Muscle of back (tissue), 3 donors: ENCODE measurements at regions not wholly inside any gene's neighbourhood (a gene's known extent, or its start where the extent isn't known, plus 50 kb on each side); places are given as distances from the start of the nearest gene placed in this dataset.
A peak's percentile ranks its signal among the peaks of the same experiment; 100 is the strongest.
"Not testable (repeated sequence)": the region's sequence is repeated elsewhere in the genome, so short reads cannot be mapped to it uniquely, and the experiment has no call there.

ENCODE experiments used
- DNase-seq, 3 donors: peaks; one replicate each; pipeline versions ENCODE4 v3.0.0 to v3.0.0-alpha.2; 2013

- DNase-seq = no peak
Measured at GRCh38 chrX:81857192-81857591, 655.3 kb downstream of the SH3BGRL start.

- DNase-seq = no peak
Measured at GRCh38 chrX:81866873-81867272, 665.0 kb downstream of the SH3BGRL start.

DNA sequence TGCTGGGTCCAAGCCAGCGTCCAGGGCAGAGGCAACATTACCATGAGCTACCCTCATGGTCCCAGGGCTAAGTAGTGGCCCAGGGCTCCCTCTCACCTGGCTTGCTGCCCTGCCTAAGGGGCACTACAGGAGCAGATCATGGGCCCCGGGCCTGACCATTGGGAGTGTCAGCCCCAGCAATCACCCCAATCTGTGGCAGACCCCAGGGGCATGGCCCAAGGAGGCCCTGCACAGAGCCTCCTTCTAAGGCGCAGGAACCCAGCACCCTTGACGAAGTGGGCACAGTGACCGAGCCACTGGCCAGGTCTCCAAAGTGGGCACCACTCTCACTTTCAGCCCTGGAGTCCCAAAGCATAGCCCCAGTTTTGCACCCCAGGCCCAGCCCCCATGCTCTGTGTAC, 667.1 kb downstream of the SH3BGRL start:
- no peak for DNase-seq

GRCh38 chrX:81874807-81875206, 672.9 kb downstream of the SH3BGRL start:
- DNase-seq = no peak

DNA sequence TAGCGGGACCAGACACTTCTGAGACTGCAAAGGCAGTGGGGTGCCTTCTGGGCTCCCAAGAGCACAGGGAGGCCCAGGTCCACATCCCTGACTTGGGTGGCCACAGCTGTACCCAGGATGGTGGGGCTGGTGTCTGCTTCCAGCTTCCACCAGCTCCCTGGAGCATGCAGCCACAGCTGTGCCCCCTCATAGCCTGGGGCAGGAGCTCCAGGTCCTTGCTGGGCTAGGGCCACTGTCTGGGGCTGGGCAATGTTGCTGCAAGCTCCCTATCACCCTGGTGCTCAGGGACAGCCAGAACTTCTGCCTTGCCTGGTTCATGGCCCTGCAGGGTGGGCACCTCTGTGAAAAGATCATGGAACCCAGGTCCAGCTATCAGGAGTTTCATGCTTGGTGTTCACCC, 673.9 kb downstream of the SH3BGRL start:
- DNase-seq = no peak

DNA sequence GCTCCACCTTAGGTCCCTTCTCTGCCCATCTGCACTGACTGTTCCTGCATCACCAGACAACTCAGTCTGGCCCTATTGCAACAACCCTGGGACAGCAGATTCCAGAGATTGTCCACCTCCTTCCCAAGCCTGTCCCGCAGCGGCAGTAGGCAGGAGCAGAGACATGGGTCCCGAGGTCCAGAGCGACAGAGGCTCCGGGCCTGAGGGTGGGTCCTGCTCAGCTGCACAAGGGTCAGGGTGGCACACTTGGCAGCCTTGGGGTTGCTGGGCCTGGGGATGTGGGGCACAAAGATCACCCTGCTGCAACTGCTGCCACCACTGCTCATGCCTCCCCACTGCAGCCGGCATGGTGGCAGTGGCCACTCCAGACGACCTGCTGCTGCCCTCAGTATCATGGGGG, 674.5 kb downstream of the SH3BGRL start:
- no peak for DNase-seq

DNA sequence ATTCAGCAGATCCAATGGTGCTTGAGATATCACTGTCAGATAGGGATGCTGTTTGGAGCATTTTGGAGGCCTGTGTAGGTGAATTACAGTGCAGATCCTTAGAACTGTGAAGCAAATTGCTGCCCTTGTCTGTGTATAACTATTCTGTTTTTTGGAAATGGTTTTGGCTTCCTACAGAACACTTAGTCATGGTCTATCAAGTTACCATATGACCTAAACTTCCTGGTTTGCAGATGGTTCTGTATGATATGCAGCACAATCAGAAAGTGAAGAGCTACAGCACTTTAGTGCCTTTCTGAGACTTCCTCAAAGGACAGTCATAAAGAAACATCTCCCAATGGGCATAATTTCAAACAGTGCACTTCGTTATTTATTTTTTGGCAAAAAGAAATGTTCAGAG, 688.6 kb downstream of the SH3BGRL start:
- no peak for DNase-seq

- DNase-seq = no peak
Measured at GRCh38 chrX:81900522-81900921, 698.6 kb downstream of the SH3BGRL start.

GRCh38 chrX:81925812-81926211, 723.9 kb downstream of the SH3BGRL start:
- DNase-seq = no peak

- DNase-seq = not testable (repeated sequence)
Measured at GRCh38 chrX:81945911-81946310, 744.0 kb downstream of the SH3BGRL start.

DNA sequence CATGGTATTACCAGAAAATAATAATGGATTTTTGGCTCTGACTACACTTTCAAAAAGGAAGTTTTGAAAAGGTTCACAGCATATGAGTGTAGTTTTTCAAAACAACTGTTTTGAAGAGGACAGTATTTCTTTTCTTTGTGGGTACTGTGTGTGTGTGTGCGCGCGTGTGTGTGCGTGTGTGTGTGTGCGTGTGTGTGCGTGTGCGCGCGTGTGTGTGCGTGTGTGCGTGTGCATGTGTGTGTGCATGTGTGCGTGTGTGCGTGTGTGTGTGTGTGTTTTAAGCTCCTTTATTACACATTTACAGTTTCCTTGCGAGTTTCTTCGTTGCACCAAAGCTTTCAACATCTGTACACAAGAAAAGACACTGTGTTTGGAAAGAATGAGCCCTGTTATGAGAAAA, 755.4 kb downstream of the SH3BGRL start:
- no peak for DNase-seq

DNA sequence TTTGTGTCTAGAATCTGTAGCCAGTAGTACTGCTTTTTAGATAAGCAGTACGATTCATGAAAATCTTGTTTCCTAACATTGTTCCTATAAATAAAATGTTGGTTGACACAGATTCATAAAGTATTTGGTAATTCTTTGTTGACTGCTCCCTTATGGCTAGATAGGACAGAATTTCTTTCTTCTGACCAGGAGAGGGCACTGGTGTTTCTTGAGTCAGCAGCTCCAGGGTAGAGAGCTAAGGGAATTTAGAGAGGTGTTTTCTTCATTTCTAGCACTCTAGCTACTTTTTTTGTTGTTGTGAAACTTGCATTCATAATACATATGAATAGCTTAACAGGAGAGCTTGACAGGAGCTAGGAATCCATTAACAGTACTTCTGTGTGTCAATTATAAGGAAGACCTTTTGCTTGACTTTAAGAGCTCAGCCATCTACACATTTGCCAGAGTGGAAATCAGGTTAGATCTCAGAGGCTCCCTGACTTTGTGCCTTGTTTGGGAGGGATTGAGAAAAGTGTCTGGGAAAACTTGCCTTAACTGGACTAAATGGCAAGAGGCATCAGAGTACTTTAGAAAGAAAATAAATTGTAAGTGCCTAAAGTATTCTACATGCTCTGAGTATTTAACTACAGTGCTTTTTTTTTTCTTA, 756.1 kb downstream of the SH3BGRL start:
- peak; percentile 0 to 7 (median 6) for DNase-seq

- no peak for DNase-seq
Measured at GRCh38 chrX:81959964-81960363, 758.1 kb downstream of the SH3BGRL start.

DNA sequence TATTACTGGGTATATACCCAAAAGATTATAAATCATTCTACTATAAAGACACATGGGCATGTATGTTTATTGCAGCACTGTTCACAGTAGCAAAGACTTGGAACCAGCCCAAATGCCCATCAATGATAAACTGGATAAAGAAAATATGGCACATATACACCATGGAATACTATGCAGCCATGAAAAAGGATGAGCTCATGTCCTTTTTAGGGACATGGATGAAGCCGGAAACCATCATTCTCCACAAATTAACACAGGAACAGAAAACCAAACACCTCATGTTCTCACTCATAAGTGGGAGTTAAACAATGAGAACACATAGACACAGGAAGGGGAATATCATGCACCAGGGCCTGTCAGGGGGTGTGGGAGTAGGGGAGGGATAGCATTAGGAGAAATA, 772.5 kb downstream of the SH3BGRL start:
- DNase-seq = not testable (repeated sequence)

GRCh38 chrX:81979806-81980515, 778.1 kb downstream of the SH3BGRL start:
- DNase-seq = no peak

- not testable (repeated sequence) for DNase-seq
Measured at GRCh38 chrX:81987217-81987616, 785.3 kb downstream of the SH3BGRL start.

- DNase-seq = no peak
Measured at GRCh38 chrX:81996166-81996565, 794.3 kb downstream of the SH3BGRL start.

DNA sequence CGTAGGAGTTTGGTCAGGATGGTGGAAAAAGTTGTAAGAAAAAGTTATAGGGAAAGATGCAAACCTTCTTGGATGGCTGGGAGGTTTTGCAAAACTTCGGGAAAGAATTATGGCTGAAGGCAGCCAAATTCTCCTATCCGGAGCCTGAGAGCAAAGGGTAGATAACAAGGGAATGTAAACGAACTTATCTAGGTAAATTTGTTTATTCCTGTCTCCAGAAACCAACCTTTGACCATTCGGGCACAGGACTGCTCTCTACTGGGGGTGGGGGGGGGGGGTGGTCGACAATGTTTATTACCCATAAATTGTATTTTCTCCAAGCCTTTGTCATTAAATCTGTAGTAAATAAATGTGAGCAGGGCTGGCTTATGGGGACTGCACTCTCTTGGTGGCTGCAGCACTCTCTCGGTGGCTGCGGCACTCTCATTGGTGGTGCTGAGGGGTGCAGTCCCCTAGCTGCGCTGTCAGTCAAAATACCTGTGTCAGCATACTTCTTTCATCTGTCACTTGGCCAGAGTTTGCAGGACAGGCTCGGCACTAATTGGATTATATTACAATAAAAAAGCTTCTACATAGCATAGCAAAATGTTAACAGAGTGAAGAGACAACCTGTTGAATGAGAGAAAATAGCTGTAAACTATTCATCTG, 827.8 kb downstream of the SH3BGRL start:
- no peak for DNase-seq

- no peak for DNase-seq
Measured at GRCh38 chrX:82031250-82031649, 829.3 kb downstream of the SH3BGRL start.

GRCh38 chrX:82038793-82039192, 836.9 kb downstream of the SH3BGRL start:
- no peak for DNase-seq

DNA sequence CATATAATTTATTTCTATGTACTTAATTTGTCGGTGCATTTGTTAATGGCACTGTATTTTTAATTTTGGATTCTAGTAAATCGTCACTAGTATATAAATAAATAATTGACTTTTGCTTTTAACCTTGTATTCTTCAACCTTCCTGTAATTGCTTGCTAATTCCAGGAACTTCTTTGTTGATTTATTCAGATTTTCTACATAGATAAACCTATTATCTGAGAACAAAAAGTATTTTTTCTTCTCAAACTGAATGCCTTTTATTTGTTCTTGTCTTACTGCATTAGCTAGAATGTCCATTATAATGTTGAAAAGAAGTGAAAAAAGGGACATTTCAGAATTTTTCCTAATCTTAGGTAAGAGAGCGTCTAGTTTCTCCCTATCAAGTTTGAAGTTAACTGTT, 839.1 kb downstream of the SH3BGRL start:
- no peak for DNase-seq

DNA sequence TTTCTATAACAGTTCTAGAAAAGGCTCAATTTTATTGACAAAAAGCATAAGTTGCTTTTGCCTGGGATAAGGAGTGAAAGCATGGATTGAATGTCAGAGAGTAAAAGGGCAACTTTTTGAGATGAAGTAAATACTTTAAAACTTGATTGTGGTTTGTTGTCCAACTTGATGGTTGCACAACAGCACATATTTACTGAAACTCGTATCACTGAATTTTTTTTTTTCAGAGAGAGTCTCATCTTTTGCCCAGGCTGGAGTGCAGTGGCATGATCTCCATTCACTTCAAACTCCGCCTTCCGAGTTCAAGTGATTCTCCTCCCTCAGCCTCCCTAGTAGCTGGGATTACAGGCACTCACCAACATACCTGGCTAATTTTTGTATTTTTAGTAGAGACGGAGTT, 856.8 kb downstream of the SH3BGRL start:
- DNase-seq = no peak

- DNase-seq = no peak
Measured at GRCh38 chrX:82070948-82071347, 869.0 kb downstream of the SH3BGRL start.
